Naive B cell (primary cell): ENCODE measurements at regions not wholly inside any gene's neighbourhood (a gene's known extent, or its start where the extent isn't known, plus 50 kb on each side); places are given as distances from the start of the nearest gene placed in this dataset.
"Not testable (repeated sequence)": the region's sequence is repeated elsewhere in the genome, so short reads cannot be mapped to it uniquely, and the experiment has no call there.

Source experiments
- ATAC-seq, 2 donors: fragments of 150-1000 bp; cut with Tn5 transposase; 2 replicates each; pipeline ENCODE4 v1.10.0; 2021; ENCODE audit warnings: low read depth in 2 of 2, mild to moderate bottlenecking in 2 of 2, moderate library complexity in 2 of 2
- DNase-seq: peaks from one replicate; pipeline ENCODE4 v3.0.0; 2022
- H3K27ac Mint-ChIP-seq, 6 donors: one replicate each; pipeline ENCODE4 v1.8.0; 2020 to 2022; ENCODE audit warnings: mild to moderate bottlenecking in 6 of 6, mixed read lengths in 6 of 6, moderate library complexity in 5 of 6, inconsistent platforms in 2 of 6
- H3K27me3 Mint-ChIP-seq, 3 donors: one replicate each; pipeline ENCODE4 v1.8.0; 2021 to 2022; ENCODE audit warnings: mixed read lengths in 3 of 3, mild to moderate bottlenecking in 1 of 3
- H3K36me3 Mint-ChIP-seq, 2 donors: one replicate each; pipeline ENCODE4 v1.8.0; 2020 to 2022; ENCODE audit warnings: mixed read lengths in 2 of 2, inconsistent platforms in 1 of 2, mild to moderate bottlenecking in 1 of 2
- H3K4me1 Mint-ChIP-seq, 3 donors: one replicate each; pipeline ENCODE4 v1.8.0; 2020 to 2022; ENCODE audit warnings: mixed read lengths in 3 of 3, inconsistent platforms in 1 of 3, mild to moderate bottlenecking in 1 of 3, moderate library complexity in 1 of 3
- H3K4me3 Mint-ChIP-seq, 8 donors: one replicate each; pipeline ENCODE4 v1.8.0; 2020 to 2022; ENCODE audit warnings: mild to moderate bottlenecking in 8 of 8, mixed read lengths in 8 of 8, moderate library complexity in 8 of 8, inconsistent platforms in 2 of 8
- H3K9me3 Mint-ChIP-seq, 7 donors: one replicate each; pipeline ENCODE4 v1.8.0; 2020 to 2022; ENCODE audit warnings: mixed read lengths in 7 of 7, mild to moderate bottlenecking in 5 of 7, inconsistent platforms in 2 of 7, moderate library complexity in 1 of 7

GRCh38 chr5:74502479-74502950 lies 138.0 kb downstream of the ENC1 start:
- H3K36me3 Mint-ChIP-seq = no peaks in the 10 kb centered on the region
- no peak overlapping the region for H3K4me3 Mint-ChIP-seq
- no peak overlapping the region for H3K27ac Mint-ChIP-seq
- ATAC-seq (no peak), DNase-seq (no peak)
- no peaks in the 10 kb centered on the region for H3K4me1 Mint-ChIP-seq
- H3K27me3 Mint-ChIP-seq = peaks cover 0 to 11% (median 3%) of the 10 kb centered on the region in 3 donors
- no peaks in the 10 kb centered on the region for H3K9me3 Mint-ChIP-seq

- Mint-ChIP-seq H3K27ac (no peak overlapping the region), H3K36me3 (no peaks in the 10 kb centered on the region), H3K9me3 (no peaks in the 10 kb centered on the region)
Observed at GRCh38 chr5:74501674-74502478, 138.7 kb downstream of the ENC1 start.

GRCh38 chr5:74500110-74500917 lies 140.2 kb downstream of the ENC1 start:
- no peaks in the 10 kb centered on the region for H3K9me3 Mint-ChIP-seq
- H3K4me3 Mint-ChIP-seq = no peak overlapping the region
- no peak overlapping the region for H3K27ac Mint-ChIP-seq
- H3K4me1 Mint-ChIP-seq = peaks cover 0 to 5% (median 4%) of the 10 kb centered on the region in 3 donors
- H3K27me3 Mint-ChIP-seq = peaks cover 0 to 11% (median 3%) of the 10 kb centered on the region in 3 donors
- no peak for DNase-seq
- ATAC-seq = no peak
- H3K36me3 Mint-ChIP-seq = no peaks in the 10 kb centered on the region

More at GRCh38 chr5:74501674-74502478, 138.7 kb downstream of the ENC1 start:
- H3K4me1 Mint-ChIP-seq = no peaks in the 10 kb centered on the region
- H3K4me3 Mint-ChIP-seq = no peak overlapping the region
- DNase-seq = no peak
- ATAC-seq = no peak
- H3K27me3 Mint-ChIP-seq = peaks cover 0 to 11% (median 3%) of the 10 kb centered on the region in 3 donors

GRCh38 chr5:74499256-74500050 lies 141.1 kb downstream of the ENC1 start:
- H3K4me3 Mint-ChIP-seq = no peak overlapping the region
- ATAC-seq = no peak
- peaks cover 3 to 13% (median 4%) of the 10 kb centered on the region in 3 donors for H3K27me3 Mint-ChIP-seq
- H3K4me1 Mint-ChIP-seq = peaks cover 0 to 5% (median 4%) of the 10 kb centered on the region in 3 donors
- no peak for DNase-seq
- no peak overlapping the region for H3K27ac Mint-ChIP-seq
- H3K36me3 Mint-ChIP-seq = peaks cover 0 to 2% of the 10 kb centered on the region in 2 donors
- no peaks in the 10 kb centered on the region for H3K9me3 Mint-ChIP-seq

- Mint-ChIP-seq H3K4me1 (peaks cover 0 to 5% (median 4%) of the 10 kb centered on the region in 3 donors), H3K9me3 (no peaks in the 10 kb centered on the region)
- no peak for ATAC-seq
Observed at GRCh38 chr5:74497706-74498105, 142.8 kb downstream of the ENC1 start.

GRCh38 chr5:74493411-74493810 lies 147.1 kb downstream of the ENC1 start:
- Mint-ChIP-seq H3K27ac (no peak overlapping the region), H3K4me3 (no peak overlapping the region), H3K27me3 (peaks cover 10 to 33% (median 12%) of the 10 kb centered on the region in 3 donors), H3K4me1 (peaks cover 28 to 33% (median 30%) of the 10 kb centered on the region in 3 donors), H3K36me3 (peaks cover 0 to 8% of the 10 kb centered on the region in 2 donors), H3K9me3 (peaks cover 0 to 2% (median 0%) of the 10 kb centered on the region in 7 donors)
- ATAC-seq (no peak), DNase-seq (no peak)

More at GRCh38 chr5:74497706-74498105, 142.8 kb downstream of the ENC1 start:
- Mint-ChIP-seq H3K27ac (no peak overlapping the region), H3K36me3 (peaks cover 0 to 8% of the 10 kb centered on the region in 2 donors), H3K27me3 (peaks cover 9 to 30% (median 12%) of the 10 kb centered on the region in 3 donors), H3K4me3 (no peak overlapping the region)
- DNase-seq = no peak

- Mint-ChIP-seq H3K27ac (no peak overlapping the region), H3K36me3 (peaks cover 0 to 8% of the 10 kb centered on the region in 2 donors), H3K27me3 (peaks cover 10 to 33% (median 12%) of the 10 kb centered on the region in 3 donors), H3K4me1 (peaks cover 28 to 33% (median 30%) of the 10 kb centered on the region in 3 donors), H3K9me3 (peaks cover 0 to 2% (median 0%) of the 10 kb centered on the region in 7 donors), H3K4me3 (peak overlapping the region in 2 of 8 donors; percentile 28 to 32)
- DNase-seq (no peak), ATAC-seq (no peak)
Observed at GRCh38 chr5:74492230-74492629, 148.3 kb downstream of the ENC1 start.

- Mint-ChIP-seq H3K4me3 (no peak overlapping the region), H3K27ac (no peak overlapping the region), H3K9me3 (peaks cover 0 to 2% (median 0%) of the 10 kb centered on the region in 7 donors), H3K36me3 (peaks cover 0 to 8% of the 10 kb centered on the region in 2 donors), H3K27me3 (peaks cover 10 to 33% (median 12%) of the 10 kb centered on the region in 3 donors), H3K4me1 (peaks cover 28 to 33% (median 30%) of the 10 kb centered on the region in 3 donors)
- ATAC-seq (no peak), DNase-seq (no peak)
Observed at GRCh38 chr5:74491586-74491985, 148.9 kb downstream of the ENC1 start.

- Mint-ChIP-seq H3K27ac (peak overlapping the region in 4 of 6 donors; percentile 6 to 49 (median 25)), H3K4me1 (peaks cover 23 to 30% (median 29%) of the 10 kb centered on the region in 3 donors), H3K27me3 (peaks cover 10 to 27% (median 12%) of the 10 kb centered on the region in 3 donors), H3K36me3 (peaks cover 0 to 8% of the 10 kb centered on the region in 2 donors), H3K9me3 (peaks cover 0 to 2% (median 0%) of the 10 kb centered on the region in 7 donors), H3K4me3 (peak overlapping the region in 4 of 8 donors; percentile 29 to 79 (median 55))
- DNase-seq = peak; percentile 59
- peak; percentile 100 for ATAC-seq
Observed at GRCh38 chr5:74490814-74491213, 149.7 kb downstream of the ENC1 start.

- DNase-seq (no peak), ATAC-seq (no peak)
- H3K4me3 Mint-ChIP-seq = no peak overlapping the region
- H3K27ac Mint-ChIP-seq = no peak overlapping the region
- peaks cover 0 to 4% (median 0%) of the 10 kb centered on the region in 3 donors for H3K27me3 Mint-ChIP-seq
- H3K36me3 Mint-ChIP-seq = no peaks in the 10 kb centered on the region
- H3K4me1 Mint-ChIP-seq = no peaks in the 10 kb centered on the region
- H3K9me3 Mint-ChIP-seq = no peaks in the 10 kb centered on the region
Observed at GRCh38 chr5:74482990-74483389, 157.5 kb downstream of the ENC1 start.

- Mint-ChIP-seq H3K4me3 (no peak overlapping the region), H3K36me3 (no peaks in the 10 kb centered on the region), H3K27me3 (peaks cover 0 to 9% (median 0%) of the 10 kb centered on the region in 3 donors), H3K9me3 (no peaks in the 10 kb centered on the region), H3K27ac (no peak overlapping the region), H3K4me1 (no peaks in the 10 kb centered on the region)
- no peak for ATAC-seq
- DNase-seq = no peak
Observed at GRCh38 chr5:74482523-74482922, 158.0 kb downstream of the ENC1 start.

- not testable (repeated sequence) for H3K4me3 Mint-ChIP-seq, DNase-seq, H3K9me3 Mint-ChIP-seq
Observed at GRCh38 chr5:74481357-74481756, 159.2 kb downstream of the ENC1 start.

More at GRCh38 chr5:74481357-74481756, 159.2 kb downstream of the ENC1 start:
- peaks cover 5 to 18% (median 5%) of the 10 kb centered on the region in 3 donors for H3K27me3 Mint-ChIP-seq
- not testable (repeated sequence) for H3K27ac Mint-ChIP-seq, H3K4me1 Mint-ChIP-seq, H3K36me3 Mint-ChIP-seq
- peak; percentile 46 to 75 for ATAC-seq
